ENCODE measurements at regions not wholly inside any gene's neighbourhood (a gene's known extent, or its start where the extent isn't known, plus 50 kb on each side); places are given as distances from the start of the nearest gene placed in this dataset.

DNA sequence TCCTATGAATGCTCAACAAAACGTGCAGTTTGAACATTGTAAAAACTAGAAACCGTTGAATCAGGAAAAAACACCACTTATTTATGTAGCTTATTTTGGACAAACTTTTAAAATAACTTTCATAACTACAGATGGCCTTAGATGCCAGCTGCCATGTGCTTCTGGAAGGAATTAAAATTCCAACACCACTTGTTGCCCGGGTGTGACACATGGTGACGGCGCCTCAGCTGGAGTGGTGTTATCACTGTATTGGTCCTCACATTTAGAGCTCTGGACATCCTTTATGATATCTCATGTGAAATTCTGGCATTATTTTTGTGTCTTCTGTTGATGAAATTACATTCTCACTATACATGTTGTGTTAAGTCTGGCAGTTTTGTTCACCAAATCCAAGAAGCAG is 211.0 kb downstream of the IPO8 start:
- H3K4me1 Mint-ChIP-seq, result no peaks in the 10 kb centered on the region
- H3K27ac Mint-ChIP-seq, result no peak overlapping the region
- ATAC-seq (ENCODE audit: low read depth in 2 of 2), result no peak
- H3K27me3 Mint-ChIP-seq, result peaks cover 0 to 6% (median 0%) of the 10 kb centered on the region in 3 donors
- no peak for DNase-seq
- H3K9me3 Mint-ChIP-seq, result peaks cover 0 to 6% (median 1%) of the 10 kb centered on the region in 7 donors
- no peaks in the 10 kb centered on the region for H3K36me3 Mint-ChIP-seq
- no peak overlapping the region for H3K4me3 Mint-ChIP-seq

DNA sequence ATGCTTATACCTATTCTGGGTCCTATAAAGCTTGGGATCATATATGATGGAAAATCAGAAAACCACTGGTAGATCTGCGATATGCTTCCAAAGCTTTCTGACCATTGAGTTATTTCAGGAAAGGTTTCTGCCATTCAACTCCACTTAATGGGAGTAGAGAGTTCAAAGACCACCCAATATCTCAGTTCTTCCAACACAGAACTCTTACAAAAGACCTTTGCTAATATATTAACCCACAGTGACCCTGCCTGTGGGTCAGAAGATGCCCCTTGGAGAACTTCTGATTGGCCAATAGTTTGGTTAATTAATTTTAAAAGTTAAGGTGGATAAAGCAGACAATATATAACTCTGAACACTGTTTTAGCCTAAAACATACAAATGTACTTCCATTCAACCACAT is 213.0 kb downstream of the IPO8 start:
- Mint-ChIP-seq H3K4me1 (no peaks in the 10 kb centered on the region), H3K27ac (no peak overlapping the region), H3K36me3 (no peaks in the 10 kb centered on the region), H3K9me3 (peaks cover 0 to 6% (median 3%) of the 10 kb centered on the region in 7 donors), H3K27me3 (peaks cover 0 to 6% (median 0%) of the 10 kb centered on the region in 3 donors), H3K4me3 (no peak overlapping the region)
- ATAC-seq (ENCODE audit: low read depth in 2 of 2) (no peak), DNase-seq (no peak)

DNA sequence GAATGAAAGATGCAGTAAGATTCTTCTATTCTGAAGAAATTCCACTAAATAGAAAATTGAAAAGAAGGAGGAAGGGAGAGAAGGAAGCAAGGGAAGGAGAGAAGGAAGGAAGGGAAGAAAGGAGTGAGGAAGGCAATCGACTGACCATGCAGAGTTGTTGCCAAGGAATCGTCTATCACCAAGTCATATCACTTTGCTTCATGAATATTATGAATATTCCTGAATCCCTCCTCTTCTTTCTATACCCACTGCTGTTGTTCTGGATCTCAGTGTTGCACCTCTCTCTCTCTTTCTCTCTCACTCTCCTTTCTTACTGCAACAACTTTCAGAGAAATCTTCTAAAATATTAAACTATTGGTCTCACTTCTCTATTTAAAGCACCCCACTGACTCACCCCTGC is 222.4 kb downstream of the IPO8 start:
- no peak for ATAC-seq (ENCODE audit: low read depth in 2 of 2)
- no peak overlapping the region for H3K27ac Mint-ChIP-seq
- no peaks in the 10 kb centered on the region for H3K27me3 Mint-ChIP-seq
- H3K9me3 Mint-ChIP-seq, result peaks cover 6 to 27% (median 8%) of the 10 kb centered on the region in 7 donors
- no peaks in the 10 kb centered on the region for H3K36me3 Mint-ChIP-seq
- H3K4me3 Mint-ChIP-seq, result peak overlapping the region in 1 of 8 donors; percentile 17
- DNase-seq, result no peak
- no peaks in the 10 kb centered on the region for H3K4me1 Mint-ChIP-seq

DNA sequence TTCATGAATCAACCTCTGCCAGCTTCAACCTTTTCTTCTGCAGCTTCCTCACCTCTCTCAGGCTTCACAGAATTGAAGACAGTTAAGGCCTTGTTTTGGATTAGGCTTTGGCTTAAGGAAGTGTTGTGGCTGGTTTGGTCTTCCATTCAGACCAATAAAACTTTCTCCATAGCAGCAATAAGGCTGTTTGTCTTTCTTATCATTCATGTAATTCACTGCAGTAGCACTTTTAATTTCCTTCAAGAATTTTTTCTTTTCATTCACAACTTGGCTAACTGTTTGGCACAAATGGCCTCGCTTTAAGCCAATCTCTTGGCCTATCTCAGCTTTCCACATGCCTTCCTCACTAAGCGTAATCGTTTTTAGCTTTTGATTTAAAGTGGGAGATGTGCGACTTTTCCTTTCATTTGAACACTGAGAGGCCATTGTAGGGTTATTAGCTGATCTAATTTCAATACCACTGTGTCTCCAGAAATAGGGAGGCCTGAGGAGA is 229.5 kb downstream of the IPO8 start:
- no peak overlapping the region for H3K4me3 Mint-ChIP-seq
- H3K27me3 Mint-ChIP-seq, result no peaks in the 10 kb centered on the region

DNA sequence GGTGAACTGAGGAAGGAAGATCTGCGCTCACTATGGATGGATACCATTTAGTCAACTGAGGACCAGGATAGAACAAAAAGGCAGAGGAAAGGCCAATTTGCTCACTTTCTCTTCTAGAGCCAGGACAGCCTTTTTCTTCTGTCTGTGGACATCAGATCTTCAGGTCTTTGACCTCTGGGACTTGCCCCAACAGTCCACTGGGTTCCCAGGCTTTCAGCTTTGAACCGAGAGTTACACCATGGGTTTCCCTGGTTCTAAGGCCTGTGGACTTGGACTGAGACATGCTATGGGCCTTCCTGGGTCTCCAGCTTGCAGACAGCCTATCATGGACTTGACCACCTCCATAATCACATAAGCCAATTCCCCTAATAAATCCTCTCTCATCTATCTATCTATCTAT is 232.0 kb downstream of the IPO8 start:
- no peak for DNase-seq
- Mint-ChIP-seq H3K27ac (peak overlapping the region in 1 of 6 donors; percentile 27), H3K4me3 (no peak overlapping the region)

More for the DNA sequence above, 229.5 kb downstream of the IPO8 start:
- H3K4me1 Mint-ChIP-seq, result no peaks in the 10 kb centered on the region
- no peak for ATAC-seq (ENCODE audit: low read depth in 2 of 2)
- no peak overlapping the region for H3K27ac Mint-ChIP-seq
- DNase-seq, result no peak
- peaks cover 0 to 22% (median 5%) of the 10 kb centered on the region in 7 donors for H3K9me3 Mint-ChIP-seq
- H3K36me3 Mint-ChIP-seq, result no peaks in the 10 kb centered on the region

DNA sequence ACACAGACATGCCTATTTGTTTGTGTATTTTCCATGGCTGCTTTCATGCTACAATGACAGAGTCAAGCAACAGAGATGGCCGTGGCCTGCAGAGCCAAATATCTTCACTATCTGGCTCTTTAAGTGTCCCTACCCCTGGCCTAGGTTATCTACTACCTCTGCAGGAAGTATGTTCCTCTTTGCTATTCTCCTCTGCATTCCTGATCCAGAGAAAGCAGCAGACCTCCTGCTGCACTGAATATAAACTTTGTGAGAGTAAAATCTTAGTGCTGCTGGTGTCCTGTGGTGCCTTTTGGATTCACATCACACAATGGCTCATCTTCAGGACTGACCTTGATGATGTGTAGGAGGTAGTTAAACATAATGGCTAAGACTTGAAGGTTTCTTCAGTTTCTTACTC is 233.4 kb downstream of the IPO8 start:
- no peaks in the 10 kb centered on the region for H3K27me3 Mint-ChIP-seq
- H3K4me3 Mint-ChIP-seq, result no peak overlapping the region
- no peak for ATAC-seq (ENCODE audit: low read depth in 2 of 2)
- H3K4me1 Mint-ChIP-seq, result no peaks in the 10 kb centered on the region
- DNase-seq, result no peak
- H3K27ac Mint-ChIP-seq, result no peak overlapping the region
- no peaks in the 10 kb centered on the region for H3K36me3 Mint-ChIP-seq
- H3K9me3 Mint-ChIP-seq, result peaks cover 0 to 12% (median 6%) of the 10 kb centered on the region in 7 donors

More for the DNA sequence above, 232.0 kb downstream of the IPO8 start:
- H3K27me3 Mint-ChIP-seq, result no peaks in the 10 kb centered on the region
- ATAC-seq (ENCODE audit: low read depth in 2 of 2), result no peak
- no peaks in the 10 kb centered on the region for H3K36me3 Mint-ChIP-seq
- H3K9me3 Mint-ChIP-seq, result peaks cover 0 to 8% (median 1%) of the 10 kb centered on the region in 7 donors
- no peaks in the 10 kb centered on the region for H3K4me1 Mint-ChIP-seq

DNA sequence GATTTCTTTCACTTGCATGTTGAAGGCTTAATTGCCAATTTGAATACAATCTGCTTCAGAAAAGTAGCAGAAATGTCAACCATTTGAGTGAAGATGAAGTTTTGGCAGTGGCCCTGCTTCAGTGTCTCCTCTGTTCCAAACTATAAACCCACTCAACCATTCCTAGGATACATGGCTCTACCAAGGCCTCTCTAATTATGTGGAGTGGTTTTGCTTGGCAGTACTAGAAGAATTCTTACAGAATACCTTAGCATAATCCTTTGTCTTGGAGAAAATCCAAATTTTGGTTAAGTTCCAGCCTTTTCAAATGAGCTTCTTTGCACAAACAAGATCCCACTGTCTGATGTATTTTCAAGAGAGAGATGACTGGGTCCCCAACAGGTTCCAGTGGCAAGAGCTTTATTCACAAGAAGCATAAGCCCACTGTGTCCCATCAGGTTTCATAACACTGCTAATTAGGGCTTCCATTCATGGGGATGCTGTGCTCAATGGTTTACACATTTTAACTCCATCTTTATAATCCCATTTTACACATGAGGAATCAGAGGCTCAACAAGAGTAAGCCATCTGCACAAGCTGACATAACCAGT is 234.5 kb downstream of the IPO8 start:
- ATAC-seq (ENCODE audit: low read depth in 2 of 2), result no peak
- Mint-ChIP-seq H3K27me3 (no peaks in the 10 kb centered on the region), H3K36me3 (no peaks in the 10 kb centered on the region), H3K9me3 (peaks cover 0 to 13% (median 6%) of the 10 kb centered on the region in 7 donors), H3K4me3 (no peak overlapping the region), H3K27ac (no peak overlapping the region), H3K4me1 (no peaks in the 10 kb centered on the region)
- no peak for DNase-seq

DNA sequence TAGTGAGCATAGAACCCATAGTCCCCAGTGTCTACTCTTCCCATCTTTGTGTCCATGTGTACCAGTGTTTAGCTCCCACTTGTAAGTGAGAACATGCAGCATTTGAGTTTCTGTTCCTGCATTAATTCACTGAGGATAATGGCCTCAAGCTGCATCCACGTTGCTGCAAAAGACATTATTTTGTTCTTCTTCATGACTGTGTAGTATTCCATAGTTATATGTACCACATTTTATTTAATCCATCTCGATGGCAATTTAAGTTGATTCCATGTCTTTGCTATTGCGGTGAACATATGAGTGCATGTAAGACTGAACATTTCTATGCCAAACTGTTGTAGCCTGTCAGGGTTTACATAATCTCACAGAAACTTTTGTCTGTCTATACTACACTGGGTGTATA is 237.2 kb downstream of the IPO8 start:
- H3K4me1 Mint-ChIP-seq, result no peaks in the 10 kb centered on the region
- H3K9me3 Mint-ChIP-seq, result peaks cover 0 to 13% (median 6%) of the 10 kb centered on the region in 7 donors
- no peaks in the 10 kb centered on the region for H3K36me3 Mint-ChIP-seq
- DNase-seq, result no peak
- no peak for ATAC-seq (ENCODE audit: low read depth in 2 of 2)
- no peak overlapping the region for H3K27ac Mint-ChIP-seq
- H3K4me3 Mint-ChIP-seq, result no peak overlapping the region
- H3K27me3 Mint-ChIP-seq, result no peaks in the 10 kb centered on the region

DNA sequence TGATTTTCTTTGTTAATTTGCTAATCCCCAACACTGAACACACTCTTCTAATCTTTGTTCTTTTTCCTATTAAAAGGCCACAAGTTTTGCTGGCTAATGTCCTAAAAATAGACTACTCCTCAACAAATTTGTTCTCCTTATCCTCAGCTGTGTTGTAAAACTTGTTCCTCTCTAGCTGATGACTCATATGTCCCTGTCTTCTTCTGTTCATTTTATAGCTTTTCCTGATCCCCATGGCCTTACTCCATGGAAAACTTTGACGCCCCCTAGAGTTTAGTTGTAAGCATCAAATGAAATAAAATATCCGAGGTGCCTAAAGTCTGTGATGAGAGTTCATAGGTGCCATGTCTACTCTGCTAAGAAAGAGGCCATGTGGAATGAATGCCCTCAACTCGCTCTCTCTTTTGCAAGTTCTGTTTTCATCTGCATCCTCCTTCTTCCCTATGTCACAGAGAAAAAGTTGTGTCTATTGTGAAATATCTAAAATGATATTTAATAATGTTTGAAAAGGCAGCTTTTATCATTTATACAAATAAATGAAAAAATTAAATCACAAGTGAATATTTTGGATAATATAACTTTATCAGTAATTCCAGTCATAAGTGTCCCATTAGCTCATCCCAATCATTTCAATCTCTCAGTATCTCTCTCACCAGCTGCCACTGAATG is 237.9 kb downstream of the IPO8 start:
- ATAC-seq (ENCODE audit: low read depth in 2 of 2) (no peak), DNase-seq (no peak)
- H3K27me3 Mint-ChIP-seq, result no peaks in the 10 kb centered on the region
- no peak overlapping the region for H3K4me3 Mint-ChIP-seq
- peaks cover 0 to 13% (median 6%) of the 10 kb centered on the region in 7 donors for H3K9me3 Mint-ChIP-seq
- H3K27ac Mint-ChIP-seq, result no peak overlapping the region
- H3K36me3 Mint-ChIP-seq, result no peaks in the 10 kb centered on the region
- no peaks in the 10 kb centered on the region for H3K4me1 Mint-ChIP-seq

DNA sequence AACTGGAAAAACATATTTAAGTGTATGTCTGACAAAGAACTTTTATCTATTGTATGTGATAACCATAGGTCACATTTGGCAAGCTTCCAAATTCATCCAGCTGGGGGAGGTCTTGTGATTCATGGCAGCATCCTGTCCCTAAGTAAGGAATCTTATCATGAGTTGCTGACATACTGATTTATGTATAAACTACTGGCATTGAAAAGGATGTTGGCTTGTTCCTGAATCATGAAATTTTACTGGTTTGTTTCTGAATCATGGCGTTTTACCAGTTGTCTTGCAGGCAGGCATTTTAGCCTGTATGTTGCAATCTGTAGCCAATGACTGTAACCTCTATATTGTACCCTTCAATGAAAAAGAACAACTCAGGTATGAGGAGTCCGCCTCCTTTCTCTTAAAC is 244.8 kb downstream of the IPO8 start:
- no peak overlapping the region for H3K4me3 Mint-ChIP-seq
- DNase-seq (no peak), ATAC-seq (ENCODE audit: low read depth in 2 of 2) (no peak)
- H3K4me1 Mint-ChIP-seq, result no peaks in the 10 kb centered on the region
- no peaks in the 10 kb centered on the region for H3K27me3 Mint-ChIP-seq
- H3K36me3 Mint-ChIP-seq, result peaks cover 0 to 5% of the 10 kb centered on the region in 2 donors
- peaks cover 1 to 28% (median 16%) of the 10 kb centered on the region in 7 donors for H3K9me3 Mint-ChIP-seq
- H3K27ac Mint-ChIP-seq, result no peak overlapping the region

DNA sequence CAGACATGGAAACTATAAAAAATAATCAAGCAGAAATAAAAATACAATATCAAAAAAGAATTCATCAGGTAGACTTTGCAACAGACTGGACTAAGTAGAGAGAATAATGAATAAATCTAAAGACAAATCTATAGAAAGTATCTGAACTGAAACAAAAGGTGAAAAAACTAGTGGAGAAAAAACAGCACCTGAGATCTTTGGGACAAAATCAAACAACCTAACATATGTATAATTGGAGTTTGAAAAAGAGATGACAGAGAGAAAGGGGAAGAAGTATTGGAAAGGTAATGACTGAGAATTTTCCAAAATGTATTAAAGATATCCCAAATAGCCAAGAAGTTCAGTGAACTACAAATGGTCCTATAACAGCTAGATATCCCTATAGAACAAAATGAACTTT is 245.4 kb downstream of the IPO8 start:
- Mint-ChIP-seq H3K4me1 (no peaks in the 10 kb centered on the region), H3K27ac (no peak overlapping the region), H3K27me3 (no peaks in the 10 kb centered on the region), H3K36me3 (peaks cover 0 to 5% of the 10 kb centered on the region in 2 donors), H3K9me3 (peaks cover 1 to 28% (median 16%) of the 10 kb centered on the region in 7 donors), H3K4me3 (no peak overlapping the region)
- ATAC-seq (ENCODE audit: low read depth in 2 of 2), result no peak
- no peak for DNase-seq

DNA sequence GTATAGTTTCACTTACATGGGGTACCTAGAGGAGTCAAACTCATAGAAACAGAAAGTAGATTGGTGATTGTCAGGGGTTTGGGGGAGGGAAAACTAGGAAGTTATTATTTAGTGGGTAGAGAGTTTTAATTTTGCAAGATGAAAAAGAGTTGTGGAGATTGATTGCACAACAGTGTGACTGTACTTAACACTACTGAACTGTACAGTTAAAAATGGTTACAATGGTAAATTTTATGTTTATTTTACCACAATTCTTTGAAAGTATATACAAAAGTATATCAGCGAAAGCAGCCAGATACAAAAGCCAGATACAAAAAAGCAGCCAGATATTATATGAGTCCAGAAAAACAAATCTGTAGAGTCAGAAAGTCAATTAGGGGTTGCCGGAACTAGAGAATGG is 247.6 kb downstream of the IPO8 start:
- Mint-ChIP-seq H3K27me3 (no peaks in the 10 kb centered on the region), H3K4me1 (no peaks in the 10 kb centered on the region)

DNA sequence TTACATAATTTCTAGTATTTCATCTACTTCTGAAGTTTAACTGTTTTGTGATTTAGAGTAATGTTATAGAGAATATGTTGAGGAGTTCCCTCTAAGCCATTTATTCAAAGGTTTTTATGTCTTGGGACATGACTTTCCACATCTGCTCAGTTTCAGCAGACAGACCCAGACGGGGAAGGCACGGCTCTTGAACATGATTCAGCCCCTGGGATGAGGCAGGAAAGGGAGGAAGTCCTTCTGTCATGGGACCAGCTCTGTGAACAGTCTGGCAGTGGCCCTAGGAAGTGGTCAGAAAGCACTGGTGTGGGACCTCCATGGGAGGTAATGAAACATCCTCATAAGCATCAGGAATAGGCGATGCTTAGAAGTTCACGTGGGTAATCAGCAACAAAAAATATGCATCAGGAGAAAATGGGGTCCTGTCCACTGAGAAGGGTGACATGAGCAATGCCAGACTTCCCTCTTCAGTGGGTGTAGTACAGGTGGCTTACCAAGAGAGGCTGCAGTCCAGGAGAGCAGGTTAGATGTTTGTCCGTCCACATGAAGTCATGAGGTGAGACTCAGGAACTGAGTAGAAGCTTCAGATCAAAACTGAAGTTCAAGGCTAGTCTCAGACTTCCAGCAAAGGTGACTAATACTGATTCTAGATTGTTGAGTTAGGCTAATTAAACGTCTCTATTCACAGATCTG is 248.5 kb downstream of the IPO8 start:
- no peak overlapping the region for H3K4me3 Mint-ChIP-seq
- no peak for DNase-seq
- no peak for ATAC-seq (ENCODE audit: low read depth in 2 of 2)
- peaks cover 1 to 26% (median 11%) of the 10 kb centered on the region in 7 donors for H3K9me3 Mint-ChIP-seq
- H3K4me1 Mint-ChIP-seq, result no peaks in the 10 kb centered on the region
- H3K27ac Mint-ChIP-seq, result no peak overlapping the region
- H3K27me3 Mint-ChIP-seq, result no peaks in the 10 kb centered on the region
- H3K36me3 Mint-ChIP-seq, result peaks cover 0 to 1% of the 10 kb centered on the region in 2 donors

More for the DNA sequence above, 247.6 kb downstream of the IPO8 start:
- Mint-ChIP-seq H3K9me3 (peaks cover 1 to 28% (median 14%) of the 10 kb centered on the region in 7 donors), H3K36me3 (peaks cover 0 to 5% of the 10 kb centered on the region in 2 donors), H3K27ac (no peak overlapping the region), H3K4me3 (no peak overlapping the region)
- ATAC-seq (ENCODE audit: low read depth in 2 of 2) (no peak), DNase-seq (no peak)

DNA sequence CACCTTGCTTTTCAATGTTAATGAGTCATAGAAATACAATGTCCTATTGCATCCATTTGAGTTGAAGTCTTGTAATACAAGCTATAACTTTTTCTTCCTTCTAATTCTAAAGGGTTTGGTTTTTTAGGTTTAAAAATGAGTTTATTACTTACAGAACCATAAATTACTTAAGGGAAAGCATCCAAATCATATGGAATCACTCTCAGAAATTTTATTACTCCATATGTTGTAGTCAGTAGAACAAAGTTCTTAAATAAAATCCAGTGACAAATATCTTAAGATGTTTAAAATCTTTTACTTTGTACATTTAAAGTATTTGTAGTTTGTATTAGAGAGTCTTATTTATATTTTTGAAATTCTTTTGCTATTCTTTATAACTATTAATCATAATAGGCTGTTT is 253.2 kb downstream of the IPO8 start:
- no peaks in the 10 kb centered on the region for H3K4me1 Mint-ChIP-seq
- H3K27me3 Mint-ChIP-seq, result peaks cover 0 to 6% (median 0%) of the 10 kb centered on the region in 3 donors
- no peak overlapping the region for H3K4me3 Mint-ChIP-seq
- H3K27ac Mint-ChIP-seq, result no peak overlapping the region
- DNase-seq (no peak), ATAC-seq (ENCODE audit: low read depth in 2 of 2) (no peak)
- H3K9me3 Mint-ChIP-seq, result peaks cover 0 to 2% (median 0%) of the 10 kb centered on the region in 7 donors
- H3K36me3 Mint-ChIP-seq, result no peaks in the 10 kb centered on the region

Data from naive B cell (primary cell).